Liver (tissue), 3 donors: ENCODE measurements at regions not wholly inside any gene's neighbourhood (a gene's known extent, or its start where the extent isn't known, plus 50 kb on each side); places are given as distances from the start of the nearest gene placed in this dataset.

ENCODE experiments used
- CTCF ChIP-seq: fragments of 150-350 bp; IDR thresholded peaks from 2 replicates; pipeline ENCODE4 v1.5.1; 2017; ENCODE audit warnings: improper control_type of control experiment, low read depth, low read length; ENCODE audit not compliant: missing input control
- REST ChIP-seq: IDR thresholded peaks from 2 replicates; pipeline ENCODE4 v1.6.1; 2016; ENCODE audit warnings: antibody characterized with exemption, mild to moderate bottlenecking
- TAF1 ChIP-seq: conservative IDR thresholded peaks from 2 replicates; pipeline ENCODE4 v1.6.1; 2016; ENCODE audit warnings: antibody characterized with exemption, mild to moderate bottlenecking
- TF ChIP-seq, protein P1 (sequence below): IDR thresholded peaks from 2 replicates; pipeline ENCODE4 v1.6.1; 2016; ENCODE audit warnings: antibody characterized with exemption
- donor health status: healthy.
- donor health status: healthy.

DNA sequence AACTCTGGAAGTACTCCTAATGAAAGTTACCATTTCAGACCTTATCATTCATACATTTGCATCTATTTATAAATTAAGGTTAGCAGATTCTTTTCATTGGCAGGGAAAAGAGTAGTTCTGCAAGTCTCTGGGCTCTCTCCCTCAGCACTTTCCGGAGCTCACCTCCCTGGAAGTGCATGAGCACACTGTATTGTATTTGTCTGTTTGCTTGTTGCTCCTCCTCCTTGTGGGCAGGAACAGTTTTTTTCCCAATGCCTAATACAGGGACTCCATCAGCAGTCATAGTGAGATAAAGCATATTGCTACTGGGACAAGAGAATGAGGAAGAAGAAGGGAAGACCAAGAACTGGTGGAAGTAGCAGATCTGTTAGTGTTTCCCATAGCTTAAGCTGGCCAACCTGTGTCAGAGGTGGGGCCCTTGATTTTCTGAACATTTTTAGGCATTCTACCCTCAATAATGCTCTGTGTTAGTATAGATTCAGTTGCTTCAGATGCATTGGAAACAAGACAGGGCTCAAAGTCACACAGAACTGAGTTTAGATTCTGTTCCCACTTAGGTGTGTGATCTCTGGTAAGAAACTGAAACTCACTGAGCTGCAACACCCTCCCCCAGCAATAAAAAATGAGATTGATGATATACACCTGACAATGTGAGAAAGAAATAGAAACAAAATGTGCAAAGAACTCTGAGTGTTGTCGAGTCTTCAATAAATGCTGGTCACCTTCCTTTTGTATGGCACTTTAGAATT lies 407.8 kb downstream of the TUSC7 start:
- no peak for TF ChIP-seq CTCF
- TF ChIP-seq REST, result no peak
- TF ChIP-seq TAF1, result no peak
- TF ChIP-seq, protein P1, sequence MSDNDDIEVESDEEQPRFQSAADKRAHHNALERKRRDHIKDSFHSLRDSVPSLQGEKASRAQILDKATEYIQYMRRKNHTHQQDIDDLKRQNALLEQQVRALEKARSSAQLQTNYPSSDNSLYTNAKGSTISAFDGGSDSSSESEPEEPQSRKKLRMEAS, result no peak
